Natural killer cell treated with Interleukin-12 subunit alpha and Interleukin-12 subunit beta and Interleukin-15 and Interleukin-18, amount 100 ng/mL, for 72 hours (primary cell): ENCODE measurements at regions not wholly inside any gene's neighbourhood (a gene's known extent, or its start where the extent isn't known, plus 50 kb on each side); places are given as distances from the start of the nearest gene placed in this dataset.

Experiments used
- ATAC-seq, 2 donors: fragments of 150-1000 bp; cut with Tn5 transposase in 1 of 2; sonication (Bioruptor Pico), chemical (Tn5 transposase) in 1 of 2; 2 replicates each; pipeline ENCODE4 v1.10.0; 2021
- DNase-seq: peaks from one replicate; pipeline ENCODE4 v3.0.0; 2022; ENCODE audit warnings: low spot score
- H3K27ac Mint-ChIP-seq, 2 donors: 1 replicate in 1 of 2; 2 replicates in 1 of 2; pipeline ENCODE4 v1.8.0; 2022; ENCODE audit warnings: mixed read lengths in 2 of 2, mild to moderate bottlenecking in 1 of 2, moderate library complexity in 1 of 2
- H3K27me3 Mint-ChIP-seq, 2 donors: 1 replicate in 1 of 2; 2 replicates in 1 of 2; pipeline ENCODE4 v1.8.0; 2022; ENCODE audit warnings: mixed read lengths in 2 of 2
- H3K36me3 Mint-ChIP-seq: one replicate; pipeline ENCODE4 v1.8.0; 2022; ENCODE audit warnings: mixed read lengths
- H3K4me1 Mint-ChIP-seq, 2 donors: 1 replicate in 1 of 2; 2 replicates in 1 of 2; pipeline ENCODE4 v1.8.0; 2022; ENCODE audit warnings: low read depth in 2 of 2, mixed read lengths in 2 of 2, mild to moderate bottlenecking in 1 of 2
- H3K4me3 Mint-ChIP-seq: one replicate; pipeline ENCODE4 v1.8.0; 2022; ENCODE audit warnings: mixed read lengths
- H3K9me3 Mint-ChIP-seq: 2 replicates; pipeline ENCODE4 v1.8.0; 2022; ENCODE audit warnings: mixed read lengths

GRCh38 chr13:59201841-59202240 is 961.9 kb downstream of the DIAPH3 start:
- Mint-ChIP-seq H3K36me3 (no peaks in the 10 kb centered on the region), H3K4me1 (no peaks in the 10 kb centered on the region)
- no peak for ATAC-seq

DNA sequence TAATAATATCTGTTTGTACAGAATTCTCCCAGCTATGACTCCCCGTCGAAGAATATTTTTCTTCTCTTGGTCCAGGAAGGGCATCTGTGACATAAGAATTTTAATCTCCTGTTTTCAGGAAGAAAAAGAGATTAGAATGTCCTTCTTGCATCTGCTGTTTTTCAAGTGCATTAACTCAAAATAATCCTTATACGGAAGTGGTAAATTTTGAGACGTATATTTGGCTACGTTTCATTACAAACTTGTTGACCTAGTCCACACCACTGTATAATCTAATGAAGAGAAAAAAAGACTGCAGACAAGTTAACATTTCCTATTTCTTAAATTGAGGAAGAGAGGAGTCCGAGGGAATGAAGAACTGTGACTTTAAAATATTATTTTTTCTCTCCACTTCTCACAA is 959.9 kb downstream of the DIAPH3 start:
- Mint-ChIP-seq H3K27ac (no peak overlapping the region), H3K9me3 (peaks cover 6% of the 10 kb centered on the region), H3K27me3 (no peaks in the 10 kb centered on the region), H3K36me3 (no peaks in the 10 kb centered on the region), H3K4me3 (no peak overlapping the region), H3K4me1 (no peaks in the 10 kb centered on the region)
- no peak for ATAC-seq
- DNase-seq = no peak

More at GRCh38 chr13:59201841-59202240, 961.9 kb downstream of the DIAPH3 start:
- H3K9me3 Mint-ChIP-seq = peaks cover 9% of the 10 kb centered on the region
- H3K27me3 Mint-ChIP-seq = no peaks in the 10 kb centered on the region
- H3K27ac Mint-ChIP-seq = no peak overlapping the region
- DNase-seq = no peak
- H3K4me3 Mint-ChIP-seq = no peak overlapping the region

GRCh38 chr13:59205501-59205900 is 958.2 kb downstream of the DIAPH3 start:
- Mint-ChIP-seq H3K4me1 (no peaks in the 10 kb centered on the region), H3K27ac (no peak overlapping the region), H3K4me3 (no peak overlapping the region), H3K9me3 (peaks cover 2% of the 10 kb centered on the region), H3K27me3 (no peaks in the 10 kb centered on the region), H3K36me3 (no peaks in the 10 kb centered on the region)
- ATAC-seq = no peak
- DNase-seq = no peak

- peaks cover 6% of the 10 kb centered on the region for H3K9me3 Mint-ChIP-seq
- no peaks in the 10 kb centered on the region for H3K27me3 Mint-ChIP-seq
- DNase-seq = no peak
- H3K4me3 Mint-ChIP-seq = no peak overlapping the region
- H3K27ac Mint-ChIP-seq = no peak overlapping the region
- H3K36me3 Mint-ChIP-seq = no peaks in the 10 kb centered on the region
- H3K4me1 Mint-ChIP-seq = no peaks in the 10 kb centered on the region
- ATAC-seq = no peak
Measured at GRCh38 chr13:59208405-59209195, 955.1 kb downstream of the DIAPH3 start.

GRCh38 chr13:59210543-59210942 is 953.2 kb downstream of the DIAPH3 start:
- Mint-ChIP-seq H3K9me3 (peaks cover 4% of the 10 kb centered on the region), H3K27me3 (no peaks in the 10 kb centered on the region), H3K27ac (no peak overlapping the region), H3K4me1 (no peaks in the 10 kb centered on the region), H3K36me3 (no peaks in the 10 kb centered on the region), H3K4me3 (no peak overlapping the region)
- no peak for ATAC-seq
- no peak for DNase-seq

DNA sequence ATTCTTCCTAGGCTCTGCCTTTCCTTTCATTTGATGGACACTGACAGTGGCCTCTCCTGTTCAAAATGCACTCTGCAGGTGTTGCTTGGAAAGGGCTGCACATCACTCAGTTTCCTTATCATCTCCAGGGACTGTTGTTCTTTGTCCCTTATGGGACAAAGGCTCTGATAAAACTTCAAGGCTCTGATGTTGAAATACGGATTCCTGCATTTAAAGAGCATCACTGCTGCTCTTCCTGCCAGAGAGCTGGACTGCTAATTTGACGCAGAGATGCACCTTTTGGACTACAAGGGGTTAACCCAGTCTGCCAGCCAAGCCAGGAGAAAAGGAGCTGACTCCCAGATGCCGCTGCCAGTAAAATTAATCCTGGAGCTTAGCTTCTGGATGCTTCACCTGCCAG is 952.1 kb downstream of the DIAPH3 start:
- Mint-ChIP-seq H3K27me3 (no peaks in the 10 kb centered on the region), H3K9me3 (peaks cover 4% of the 10 kb centered on the region), H3K36me3 (no peaks in the 10 kb centered on the region), H3K4me1 (no peaks in the 10 kb centered on the region), H3K4me3 (no peak overlapping the region), H3K27ac (no peak overlapping the region)
- ATAC-seq (no peak), DNase-seq (no peak)

GRCh38 chr13:59229401-59229800 is 934.3 kb downstream of the DIAPH3 start:
- no peaks in the 10 kb centered on the region for H3K27me3 Mint-ChIP-seq
- peaks cover 6% of the 10 kb centered on the region for H3K36me3 Mint-ChIP-seq
- no peak overlapping the region for H3K27ac Mint-ChIP-seq
- H3K9me3 Mint-ChIP-seq = peaks cover 31% of the 10 kb centered on the region
- DNase-seq (no peak), ATAC-seq (no peak)
- no peak overlapping the region for H3K4me3 Mint-ChIP-seq
- H3K4me1 Mint-ChIP-seq = no peaks in the 10 kb centered on the region

- DNase-seq (no peak), ATAC-seq (no peak)
- no peak overlapping the region for H3K4me3 Mint-ChIP-seq
- H3K36me3 Mint-ChIP-seq = peaks cover 6% of the 10 kb centered on the region
- H3K4me1 Mint-ChIP-seq = no peaks in the 10 kb centered on the region
- no peak overlapping the region for H3K27ac Mint-ChIP-seq
- peaks cover 31% of the 10 kb centered on the region for H3K9me3 Mint-ChIP-seq
- H3K27me3 Mint-ChIP-seq = no peaks in the 10 kb centered on the region
Measured at GRCh38 chr13:59229861-59230260, 933.9 kb downstream of the DIAPH3 start.

- DNase-seq (no peak), ATAC-seq (no peak)
- Mint-ChIP-seq H3K4me1 (no peaks in the 10 kb centered on the region), H3K27me3 (no peaks in the 10 kb centered on the region), H3K36me3 (peaks cover 6% of the 10 kb centered on the region), H3K4me3 (no peak overlapping the region), H3K27ac (no peak overlapping the region), H3K9me3 (peaks cover 27% of the 10 kb centered on the region)
Measured at GRCh38 chr13:59230484-59231264, 933.1 kb downstream of the DIAPH3 start.

GRCh38 chr13:59236309-59236919 is 927.3 kb downstream of the DIAPH3 start:
- H3K4me3 Mint-ChIP-seq = no peak overlapping the region
- peaks cover 8% of the 10 kb centered on the region for H3K9me3 Mint-ChIP-seq
- DNase-seq (no peak), ATAC-seq (no peak)
- no peaks in the 10 kb centered on the region for H3K4me1 Mint-ChIP-seq
- H3K27ac Mint-ChIP-seq = no peak overlapping the region
- H3K36me3 Mint-ChIP-seq = no peaks in the 10 kb centered on the region
- no peaks in the 10 kb centered on the region for H3K27me3 Mint-ChIP-seq

DNA sequence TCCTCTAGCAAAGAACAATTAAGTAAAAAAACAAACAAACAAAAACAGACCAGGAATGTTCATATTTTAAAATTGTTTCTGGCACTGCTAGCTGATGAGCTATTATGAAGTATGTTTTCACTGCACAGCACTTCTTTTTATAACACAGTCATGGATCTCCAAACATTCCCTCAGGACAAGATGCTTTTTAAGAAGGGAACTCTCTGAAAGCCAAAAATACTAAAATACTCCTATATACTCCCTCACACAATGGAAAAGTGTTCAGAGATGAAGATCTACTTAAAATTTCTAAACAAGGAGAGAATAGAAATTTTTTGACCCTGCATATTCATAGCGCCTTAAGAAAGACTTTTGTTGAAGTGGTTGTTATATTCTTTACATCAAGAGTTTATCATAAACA is 926.8 kb downstream of the DIAPH3 start:
- Mint-ChIP-seq H3K27ac (no peak overlapping the region), H3K4me3 (no peak overlapping the region), H3K36me3 (no peaks in the 10 kb centered on the region), H3K4me1 (no peaks in the 10 kb centered on the region), H3K9me3 (peaks cover 8% of the 10 kb centered on the region), H3K27me3 (no peaks in the 10 kb centered on the region)
- ATAC-seq (no peak), DNase-seq (no peak)

- H3K9me3 Mint-ChIP-seq = no peaks in the 10 kb centered on the region
- H3K27me3 Mint-ChIP-seq = no peaks in the 10 kb centered on the region
- H3K36me3 Mint-ChIP-seq = no peaks in the 10 kb centered on the region
- H3K4me1 Mint-ChIP-seq = no peaks in the 10 kb centered on the region
- DNase-seq (no peak), ATAC-seq (no peak)
- H3K27ac Mint-ChIP-seq = no peak overlapping the region
- no peak overlapping the region for H3K4me3 Mint-ChIP-seq
Measured at GRCh38 chr13:59247171-59247570, 916.6 kb downstream of the DIAPH3 start.

- no peak for DNase-seq
- Mint-ChIP-seq H3K4me3 (no peak overlapping the region), H3K4me1 (no peaks in the 10 kb centered on the region), H3K27me3 (no peaks in the 10 kb centered on the region), H3K9me3 (peaks cover 16% of the 10 kb centered on the region), H3K36me3 (no peaks in the 10 kb centered on the region), H3K27ac (no peak overlapping the region)
- no peak for ATAC-seq
Measured at GRCh38 chr13:59250336-59251189, 913.2 kb downstream of the DIAPH3 start.
